CMK (cell line): ENCODE measurements at regions not wholly inside any gene's neighbourhood (a gene's known extent, or its start where the extent isn't known, plus 50 kb on each side); places are given as distances from the start of the nearest gene placed in this dataset.
"Not testable (repeated sequence)": the region's sequence is repeated elsewhere in the genome, so short reads cannot be mapped to it uniquely, and the experiment has no call there.

Experiments used
- DNase-seq: peaks from one replicate; pipeline ENCODE4 v3.0.0-alpha.2; 2010; ENCODE audit warnings: low read depth

GRCh38 chr6:170213637-170214018, 77.2 kb downstream of the DLL1 start:
- not testable (repeated sequence) for DNase-seq

DNA sequence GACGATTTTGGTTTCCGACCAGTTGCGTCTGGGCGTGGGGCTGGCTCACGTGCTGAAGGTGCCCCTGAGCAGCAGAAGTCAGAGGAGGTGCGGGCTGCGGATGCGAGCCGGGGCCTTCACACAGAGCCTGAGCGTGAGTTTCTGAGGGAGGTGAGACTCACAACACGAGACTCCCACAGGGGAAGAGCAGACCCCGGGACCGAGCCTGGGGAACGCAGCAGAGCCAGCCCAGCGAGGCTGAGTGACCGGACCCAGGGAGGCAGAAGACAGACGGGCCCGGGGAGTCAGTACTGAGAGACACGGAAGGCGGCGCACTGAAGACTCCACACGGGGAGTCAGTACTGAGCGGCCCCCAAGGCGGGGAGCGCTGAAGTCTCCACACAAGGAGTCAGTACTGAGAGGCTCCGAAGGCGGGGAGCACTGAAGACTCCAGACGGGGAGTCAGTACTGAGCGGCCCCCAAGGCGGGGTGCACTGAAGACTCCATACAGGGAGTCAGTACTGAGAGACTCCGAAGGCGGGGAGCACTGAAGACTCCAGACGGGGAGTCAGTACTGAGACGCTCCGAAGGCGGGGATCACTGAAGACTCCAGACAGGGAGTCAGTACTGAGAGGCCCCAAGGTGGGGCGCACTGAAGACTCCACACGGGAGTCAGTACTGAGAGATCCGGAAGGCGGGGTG, 77.8 kb downstream of the DLL1 start:
- no peak for DNase-seq

DNA sequence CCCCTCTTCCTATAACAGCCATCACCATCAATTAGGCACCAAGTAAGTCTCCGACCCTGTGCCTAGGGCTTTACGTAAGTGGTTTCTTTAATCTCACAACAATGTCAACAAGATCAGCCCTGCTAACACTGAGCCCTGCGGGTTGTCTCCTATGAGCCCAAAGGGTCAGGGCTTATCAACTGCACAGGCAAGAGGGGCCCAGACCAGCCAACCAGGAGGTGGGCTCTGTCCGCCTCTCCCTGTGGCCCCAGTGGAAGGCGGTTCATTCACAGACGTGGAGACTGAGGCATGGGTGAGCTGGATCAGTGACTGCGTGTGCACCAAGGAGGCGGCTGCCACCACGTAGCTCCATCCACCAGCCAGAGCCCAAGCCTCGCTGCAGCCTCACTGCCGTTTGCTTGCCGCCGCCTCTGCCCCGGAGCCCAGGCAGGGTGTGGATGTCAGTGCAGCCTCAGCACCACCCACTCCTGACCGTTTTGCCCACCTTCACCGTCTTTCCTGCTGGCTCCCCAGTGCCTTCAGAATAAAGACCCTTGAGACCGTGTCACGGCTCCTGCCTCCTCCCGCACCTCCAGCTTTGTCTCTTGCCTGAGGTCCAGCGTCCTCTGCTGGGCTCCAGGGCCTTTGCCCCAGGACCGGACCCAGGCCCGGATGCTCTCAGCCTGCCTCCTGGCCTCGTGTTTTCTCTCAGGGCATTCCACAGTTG, 78.7 kb downstream of the DLL1 start:
- DNase-seq: no peak

- no peak for DNase-seq
Observed at GRCh38 chr6:170211404-170212025, 79.4 kb downstream of the DLL1 start.

DNA sequence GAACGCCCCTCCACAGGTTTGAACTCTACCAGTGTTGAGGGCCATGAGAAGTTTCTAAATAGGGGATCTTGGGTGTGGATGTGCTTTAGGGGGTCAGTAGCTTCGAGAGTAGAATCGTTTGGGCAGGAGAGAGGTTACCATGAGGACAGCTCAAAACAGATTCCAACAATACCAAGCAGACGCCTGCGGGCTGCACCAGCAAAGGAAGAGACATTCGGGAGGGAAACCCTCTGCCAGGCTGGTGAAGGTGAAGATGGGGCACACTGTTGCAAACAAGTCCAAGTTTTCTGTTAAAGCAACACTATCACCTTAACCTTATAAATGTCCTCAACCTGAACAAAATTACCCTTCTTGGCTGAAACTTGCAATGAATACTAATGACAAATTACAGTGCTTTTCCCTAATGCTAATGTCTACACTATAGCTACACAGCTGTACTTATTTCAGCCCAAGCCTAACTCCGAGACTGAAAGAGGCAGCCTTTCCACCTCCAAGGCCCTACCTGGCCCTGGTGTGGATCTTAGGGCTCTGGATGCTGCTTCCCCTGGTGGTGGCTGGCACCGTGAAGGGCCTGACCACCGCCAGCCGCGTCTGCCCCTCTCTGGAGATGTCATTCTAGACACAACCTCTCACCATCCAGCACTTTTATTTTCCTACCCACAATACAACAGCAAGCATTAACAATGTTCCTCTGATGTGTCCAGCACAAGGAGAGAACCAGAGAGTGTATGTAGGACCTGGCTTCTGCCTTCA, 80.1 kb downstream of the DLL1 start:
- no peak for DNase-seq

GRCh38 chr6:170210026-170210390, 80.9 kb downstream of the DLL1 start:
- DNase-seq: no peak

DNA sequence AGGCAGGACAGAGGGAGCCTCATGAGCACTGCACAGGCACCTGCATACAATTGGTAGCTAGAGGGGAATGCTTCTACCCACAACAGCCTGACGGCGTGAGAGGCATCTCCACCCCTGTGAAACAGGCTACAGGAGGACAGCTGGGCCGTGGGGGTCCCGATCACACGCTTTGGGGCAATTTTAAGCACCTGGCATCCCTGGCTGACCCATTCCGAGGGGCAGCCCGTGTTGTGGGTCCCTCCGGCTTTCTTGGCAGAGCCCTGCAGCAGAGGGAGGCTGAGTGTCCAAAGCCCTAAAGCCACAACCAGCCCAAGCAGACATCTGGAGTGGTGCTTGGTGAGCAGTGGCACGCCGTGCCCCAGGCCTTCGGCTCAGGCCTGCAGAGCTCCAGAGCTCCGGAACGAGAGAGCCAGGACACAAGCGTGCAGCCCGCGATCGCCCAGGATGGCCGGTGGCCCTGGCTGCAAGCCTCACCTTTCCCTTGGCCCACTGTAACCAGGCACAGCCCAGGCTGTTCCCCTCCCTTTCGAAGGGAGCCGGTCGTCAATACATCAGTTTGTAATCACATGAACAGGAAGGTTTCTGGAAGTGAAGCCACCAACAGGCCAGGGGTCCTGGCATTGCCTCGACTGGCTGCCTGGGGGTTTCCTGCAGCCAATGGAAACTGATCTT, 81.4 kb downstream of the DLL1 start:
- DNase-seq: no peak

DNA sequence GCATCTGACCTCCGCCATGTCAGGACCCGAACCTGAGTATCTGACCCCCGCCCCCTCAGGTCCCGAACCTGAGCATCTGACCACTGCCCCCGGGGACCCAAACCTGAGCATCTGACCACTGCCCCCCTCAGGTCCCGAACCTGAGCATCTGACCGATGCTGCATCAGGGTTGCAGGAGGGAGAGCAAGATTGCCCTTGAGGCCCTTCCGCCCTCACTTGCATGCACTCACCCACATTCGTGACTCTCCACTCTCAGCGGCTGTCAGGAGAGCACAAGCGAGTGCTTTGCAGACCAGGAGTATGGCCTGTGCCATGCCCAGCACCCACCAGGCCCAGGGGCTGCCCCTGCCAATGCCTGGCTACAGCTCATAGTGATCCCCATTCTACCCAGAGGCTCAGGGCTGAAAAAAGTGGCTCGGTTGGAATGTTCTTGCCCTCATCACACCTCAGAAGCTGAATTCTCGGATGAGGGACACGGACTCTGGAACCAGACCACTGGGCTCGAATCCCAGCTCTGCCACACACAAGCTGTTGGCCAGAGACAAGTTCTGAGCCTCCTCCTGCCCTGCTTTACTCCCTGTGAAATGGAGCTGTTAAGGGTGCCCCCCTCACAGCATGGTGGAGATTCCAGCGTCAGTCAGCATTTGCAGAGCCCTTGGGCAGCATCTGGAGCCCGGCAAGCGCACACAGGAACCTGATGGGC, 82.1 kb downstream of the DLL1 start:
- no peak for DNase-seq

GRCh38 chr6:170208182-170208601, 82.7 kb downstream of the DLL1 start:
- DNase-seq: no peak

DNA sequence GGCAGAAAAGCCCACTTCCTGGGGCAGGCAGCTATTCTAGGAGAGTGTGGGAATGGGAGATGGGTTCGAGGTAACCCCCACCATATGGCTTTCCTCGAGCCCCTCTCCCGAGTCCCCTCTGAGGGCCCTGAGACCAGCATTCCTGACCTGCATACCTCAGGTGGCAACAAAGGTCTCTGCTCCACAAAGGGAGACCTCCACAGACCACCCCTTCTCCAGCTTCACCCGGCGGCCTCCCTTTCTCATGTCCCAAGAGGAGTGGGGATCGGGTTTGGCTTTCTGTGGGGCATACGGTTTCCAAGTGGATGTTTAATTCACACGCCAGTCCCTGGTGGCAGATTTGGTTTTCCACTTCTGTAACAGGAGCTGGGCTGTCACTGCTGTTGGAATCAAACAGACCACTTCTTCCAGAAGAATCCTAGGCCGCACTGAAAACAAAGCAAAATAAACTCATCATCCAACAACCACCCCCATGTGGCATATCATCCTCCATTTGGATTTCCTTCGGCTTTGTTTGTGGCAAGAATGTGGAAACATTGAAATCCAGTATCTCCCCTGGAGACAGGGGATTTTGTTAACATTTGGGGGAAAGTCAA, 83.2 kb downstream of the DLL1 start:
- DNase-seq: no peak

DNA sequence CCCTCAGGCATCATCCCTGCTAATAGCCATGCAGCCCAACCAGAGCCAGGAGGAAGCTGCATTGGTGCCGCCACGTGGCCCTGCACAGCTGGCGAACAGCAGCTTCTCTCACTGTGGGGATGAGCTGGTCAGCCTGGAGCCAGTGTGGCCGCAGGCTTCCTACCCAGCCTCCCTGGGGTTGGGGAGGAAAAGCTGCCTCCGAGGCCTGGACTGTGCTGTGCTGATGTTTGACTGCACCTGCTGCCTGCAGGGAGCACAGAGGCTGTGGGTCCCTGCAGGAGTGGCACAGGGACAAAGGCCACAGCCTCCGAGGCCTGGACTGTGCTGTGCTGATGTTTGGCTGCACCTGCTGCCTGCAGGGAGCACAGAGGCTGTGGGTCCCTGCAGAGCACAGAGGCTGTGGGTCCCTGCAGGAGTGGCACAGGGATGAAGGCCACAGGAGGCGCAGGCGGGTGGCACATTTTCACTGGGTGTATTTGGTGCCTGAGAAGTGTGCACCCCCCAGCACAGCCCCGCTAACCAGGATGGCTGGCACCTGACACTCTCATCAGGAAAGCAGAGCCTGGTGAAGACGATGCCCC, 83.9 kb downstream of the DLL1 start:
- no peak for DNase-seq

DNA sequence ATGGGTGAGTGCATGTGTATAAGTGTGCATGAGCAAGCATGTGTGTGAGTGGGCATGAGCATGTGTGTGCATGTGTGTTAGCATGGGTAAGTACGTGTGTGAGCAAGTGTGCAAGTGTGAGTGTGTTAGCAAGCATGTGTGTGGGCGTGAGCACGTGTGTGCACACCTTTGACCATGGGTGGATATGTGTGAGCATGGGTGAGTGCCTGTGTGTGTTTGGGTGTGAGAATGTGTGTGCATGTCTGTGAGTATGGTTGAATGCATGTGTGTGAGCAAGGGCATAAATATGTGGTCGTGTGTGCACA, 84.6 kb downstream of the DLL1 start:
- DNase-seq: no peak

DNA sequence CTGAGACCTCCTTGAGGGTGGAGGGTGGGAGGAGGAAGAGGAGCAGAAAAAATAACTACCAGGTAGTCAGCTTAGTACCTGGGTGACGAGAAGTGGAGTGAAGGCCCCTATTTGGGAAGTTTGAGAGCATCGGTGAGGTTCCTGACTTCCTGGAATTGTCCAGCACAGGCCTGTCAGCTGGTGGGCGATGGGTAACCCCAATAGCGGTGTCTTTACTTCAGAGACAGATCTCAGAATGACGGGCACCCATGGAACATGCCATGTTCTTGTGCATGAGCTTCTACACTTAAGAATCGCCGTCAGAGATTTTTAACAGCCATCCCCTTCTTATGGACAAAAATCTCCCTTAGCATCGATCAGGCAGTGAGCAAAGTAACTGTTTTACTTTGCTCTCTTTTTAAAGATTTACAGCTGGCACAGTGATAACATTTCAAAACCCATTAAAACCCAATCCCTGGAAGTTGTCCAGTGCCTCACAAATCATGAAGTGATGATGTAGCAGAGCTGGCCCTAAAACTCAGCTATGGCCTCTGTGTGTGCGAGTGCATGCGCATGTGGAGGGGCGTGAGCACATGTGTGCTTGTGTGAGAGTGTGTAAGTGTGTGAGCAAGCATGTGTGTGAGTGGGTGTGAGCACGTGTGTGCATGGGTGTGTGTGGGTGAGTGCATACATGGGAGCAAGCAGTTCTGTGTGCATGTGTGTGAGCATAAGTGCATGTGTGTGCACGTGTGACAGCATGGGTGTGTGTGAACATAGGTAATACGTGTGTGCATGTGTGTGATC, 85.2 kb downstream of the DLL1 start:
- DNase-seq: no peak

- DNase-seq: no peak
Observed at GRCh38 chr6:170205126-170205525, 85.8 kb downstream of the DLL1 start.

DNA sequence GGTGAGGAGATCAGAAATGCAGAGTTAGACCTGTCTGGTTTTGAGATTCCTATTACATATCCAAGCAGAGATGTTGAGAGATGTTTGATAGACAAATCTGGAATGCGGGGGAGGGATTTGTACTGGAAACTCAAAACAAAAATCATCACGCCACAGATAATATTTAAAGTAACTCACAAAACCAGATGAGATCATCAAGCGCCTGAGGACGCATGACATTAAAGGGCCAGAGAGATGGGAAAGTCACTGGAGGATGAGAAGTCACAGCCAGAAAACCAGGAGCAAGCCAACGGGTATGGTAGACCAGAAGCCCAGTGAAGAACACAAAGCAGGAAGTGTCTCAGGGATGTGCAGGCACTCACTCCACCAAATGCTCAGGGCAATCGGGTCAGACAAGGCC, 87.7 kb downstream of the DLL1 start:
- no peak for DNase-seq

DNA sequence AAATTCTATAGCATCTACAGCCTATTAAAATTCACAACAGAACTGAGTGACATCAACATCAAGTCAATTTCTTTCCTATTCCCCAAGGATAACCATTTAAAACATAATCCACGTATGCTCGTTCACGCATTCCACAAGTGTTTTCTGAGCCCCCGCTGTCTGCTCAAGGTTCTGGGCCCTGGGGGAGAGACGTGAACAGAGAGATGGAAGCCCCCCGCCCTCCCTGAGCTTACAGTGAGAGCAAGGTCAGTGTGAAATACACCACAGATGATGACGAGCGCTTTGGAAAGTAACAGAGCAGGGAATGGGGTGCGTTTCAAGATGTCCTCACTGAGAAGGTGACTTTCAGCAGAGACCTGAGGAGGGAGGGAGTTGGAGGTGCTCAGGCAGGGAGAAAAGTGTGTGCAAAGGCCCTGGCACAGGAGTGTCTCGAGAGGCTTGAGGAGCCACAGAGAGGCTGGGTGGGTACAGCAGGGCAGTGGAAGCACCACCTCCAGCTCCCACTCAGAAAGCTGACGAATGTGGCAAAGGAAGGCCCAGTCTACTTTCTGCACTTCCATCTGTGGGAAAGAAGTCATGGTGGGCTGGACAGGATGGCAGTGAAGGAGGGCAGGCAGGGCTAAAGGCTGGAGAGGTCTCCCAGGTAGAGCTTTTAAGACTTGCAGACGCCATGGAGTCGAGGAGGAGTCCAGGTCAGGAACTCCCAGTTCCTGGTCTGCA, 88.3 kb downstream of the DLL1 start:
- no peak for DNase-seq

DNA sequence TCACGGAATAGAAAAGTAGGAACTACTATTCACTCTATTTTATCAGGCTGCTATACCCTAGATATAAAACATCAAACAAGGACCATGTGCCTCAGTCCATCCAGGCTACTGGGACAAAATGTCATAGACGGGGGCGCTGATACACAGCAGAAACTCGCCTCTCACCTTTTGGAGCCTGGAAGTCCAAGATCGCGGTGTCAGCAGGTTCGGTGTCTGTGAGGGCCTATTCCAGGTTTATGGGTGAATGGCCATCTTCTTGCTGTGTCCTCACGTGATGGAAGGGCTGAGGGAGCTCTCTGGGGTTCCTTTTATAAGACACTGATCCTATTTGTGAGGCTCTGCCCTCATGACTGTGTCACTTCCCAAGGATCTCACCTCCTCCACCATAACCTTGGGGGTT, 89.5 kb downstream of the DLL1 start:
- no peak for DNase-seq

DNA sequence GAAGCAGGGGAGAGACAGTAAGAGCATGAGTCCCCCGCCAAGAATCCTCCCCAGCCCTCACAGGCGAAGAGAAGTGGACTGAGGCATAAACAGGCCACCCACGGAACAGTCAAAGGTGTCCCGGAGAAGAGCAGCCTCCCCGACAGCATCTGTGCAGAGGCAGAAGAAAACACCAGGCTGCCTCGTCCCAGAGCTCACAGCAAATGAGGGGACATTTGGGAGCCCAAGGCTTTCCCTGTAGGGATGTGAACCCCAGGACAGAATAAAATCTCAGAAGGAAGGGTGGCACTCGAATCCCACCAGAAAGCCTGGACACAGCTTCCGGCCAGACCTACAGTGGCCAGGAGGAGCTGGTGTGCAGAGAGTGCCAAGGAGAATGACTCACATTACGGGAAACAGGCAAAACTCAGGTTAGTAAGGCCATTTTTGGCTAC, 90.4 kb downstream of the DLL1 start:
- DNase-seq: no peak

DNA sequence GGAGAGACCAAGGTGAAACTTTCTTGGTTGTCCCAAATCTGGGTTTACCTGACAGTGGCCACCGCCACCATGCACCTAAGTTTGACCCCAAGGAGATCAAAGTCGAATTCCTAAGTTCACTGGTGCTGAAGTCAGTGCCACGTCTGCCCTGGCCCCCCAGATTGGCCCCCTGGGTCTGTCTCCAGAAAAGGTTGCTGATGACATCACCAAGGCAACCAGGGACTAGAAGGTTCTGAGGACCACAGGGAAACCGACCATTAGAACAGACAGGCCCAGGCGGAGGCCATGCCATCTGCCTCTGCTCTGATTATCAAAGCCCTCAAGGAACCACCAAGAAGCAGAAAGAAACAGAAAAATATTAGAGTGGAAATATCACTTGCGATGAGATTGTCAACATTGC, 91.2 kb downstream of the DLL1 start:
- no peak for DNase-seq

GRCh38 chr6:170198298-170198697, 92.6 kb downstream of the DLL1 start:
- DNase-seq: no peak
